Hypothalamus (tissue), 51 donors: ENCODE measurements at regions not wholly inside any gene's neighbourhood (a gene's known extent, or its start where the extent isn't known, plus 50 kb on each side); places are given as distances from the start of the nearest gene placed in this dataset.

Source experiments
- DNase-seq, 51 donors: peaks; one replicate each; lab custom pipeline; 2025; lab: John Stamatoyannopoulos, UW

GRCh38 chr16:14337303-14338191, 266.4 kb downstream of the MRTFB start:
- DNase-seq: no peak

GRCh38 chr16:14335297-14335696, 264.2 kb downstream of the MRTFB start:
- DNase-seq: no peak

- no peak for DNase-seq
Observed at GRCh38 chr16:14334366-14335080, 263.4 kb downstream of the MRTFB start.

GRCh38 chr16:14333361-14333760, 262.2 kb downstream of the MRTFB start:
- DNase-seq: no peak

GRCh38 chr16:14331020-14331419, 259.9 kb downstream of the MRTFB start:
- DNase-seq: peak in 5 of 51 donors; percentile 7 to 43 (median 10)

GRCh38 chr16:14329727-14330350, 258.7 kb downstream of the MRTFB start:
- DNase-seq: no peak

GRCh38 chr16:14325502-14326401, 254.6 kb downstream of the MRTFB start:
- DNase-seq: no peak

GRCh38 chr16:14324581-14324980, 253.5 kb downstream of the MRTFB start:
- DNase-seq: no peak

- no peak for DNase-seq
Observed at GRCh38 chr16:14322186-14322585, 251.1 kb downstream of the MRTFB start.

GRCh38 chr16:14321542-14321941, 250.4 kb downstream of the MRTFB start:
- no peak for DNase-seq

- DNase-seq: no peak
Observed at GRCh38 chr16:14320406-14320805, 249.3 kb downstream of the MRTFB start.
